HG02973 (cell line): ENCODE measurements at regions not wholly inside any gene's neighbourhood (a gene's known extent, or its start where the extent isn't known, plus 50 kb on each side); places are given as distances from the start of the nearest gene placed in this dataset.

Experiments used
- ATAC-seq: cut with Tn5 transposase; IDR thresholded peaks from one replicate; pipeline ENCODE4 v1.9.1; 2021; ENCODE audit warnings: moderate library complexity; ENCODE audit not compliant: unreplicated experiment

- ATAC-seq = no peak
These were observed 405.2 kb downstream of the ZNF608 start for GRCh38 chr5:124341066-124341858.

GRCh38 chr5:124337996-124338395, 408.4 kb downstream of the ZNF608 start:
- ATAC-seq = no peak

- ATAC-seq = no peak
These were observed 413.0 kb downstream of the ZNF608 start for GRCh38 chr5:124333298-124333979.

GRCh38 chr5:124332273-124332672, 414.2 kb downstream of the ZNF608 start:
- no peak for ATAC-seq

- no peak for ATAC-seq
These were observed 415.7 kb downstream of the ZNF608 start for GRCh38 chr5:124330595-124331220.

DNA sequence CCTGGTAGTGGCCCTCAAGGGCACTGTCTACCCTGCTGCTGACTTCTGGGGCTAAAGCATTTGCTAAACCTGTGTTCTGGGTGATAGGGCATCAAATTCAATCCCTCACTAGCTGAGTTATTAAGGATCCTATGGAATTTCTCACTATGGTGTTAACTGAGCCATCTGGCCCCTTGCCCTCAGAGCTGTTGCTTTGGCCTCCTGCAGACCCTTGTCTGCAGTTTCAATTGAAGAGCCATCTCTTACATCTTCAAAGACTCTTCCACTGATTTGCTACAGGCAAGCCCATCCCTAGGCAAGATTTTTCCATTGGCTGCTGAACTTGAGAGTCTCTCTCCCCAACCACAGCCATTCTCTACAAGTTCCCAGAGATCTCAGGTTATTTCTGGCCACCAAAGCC, 418.2 kb downstream of the ZNF608 start:
- no peak for ATAC-seq

DNA sequence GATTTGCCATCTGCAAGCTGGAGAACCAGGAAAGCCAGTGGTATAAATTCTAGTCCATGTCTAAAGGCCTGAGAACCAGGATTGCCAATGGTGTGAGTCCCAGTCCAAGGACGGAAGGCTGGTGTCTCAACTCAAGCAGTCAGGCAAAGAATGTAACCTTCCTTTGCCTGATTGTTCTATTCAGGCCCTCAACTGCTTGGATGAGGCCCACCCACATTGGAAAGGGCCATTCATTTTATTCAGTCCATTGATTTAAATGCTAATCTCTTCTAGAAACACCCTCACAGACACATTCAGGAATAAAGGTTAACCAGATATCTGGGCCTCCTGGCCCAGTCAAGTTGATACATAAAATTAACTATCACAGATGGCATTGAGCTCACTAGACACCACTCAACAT, 427.8 kb downstream of the ZNF608 start:
- ATAC-seq = no peak

GRCh38 chr5:124317451-124317850, 429.0 kb downstream of the ZNF608 start:
- no peak for ATAC-seq

- no peak for ATAC-seq
These were observed 430.6 kb downstream of the ZNF608 start for GRCh38 chr5:124315741-124316415.

DNA sequence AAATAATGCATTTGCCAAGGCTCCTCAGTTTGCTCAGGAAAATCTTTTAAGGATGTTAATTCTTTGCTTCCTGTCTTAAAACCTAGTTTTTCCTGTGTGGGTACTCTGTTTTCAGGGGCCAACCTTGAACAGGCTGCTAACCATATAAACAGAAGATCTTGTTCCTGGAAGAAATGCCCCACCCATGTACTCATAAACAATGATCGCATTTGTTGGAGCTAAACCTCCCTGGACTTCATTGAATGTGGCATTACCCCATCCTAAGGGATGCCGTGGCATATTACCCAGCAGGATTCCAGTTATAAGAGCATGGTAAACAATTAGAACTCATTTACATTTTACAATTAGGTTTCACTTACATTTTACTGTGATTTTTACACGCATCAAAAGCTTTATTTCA, 436.0 kb downstream of the ZNF608 start:
- ATAC-seq = no peak

DNA sequence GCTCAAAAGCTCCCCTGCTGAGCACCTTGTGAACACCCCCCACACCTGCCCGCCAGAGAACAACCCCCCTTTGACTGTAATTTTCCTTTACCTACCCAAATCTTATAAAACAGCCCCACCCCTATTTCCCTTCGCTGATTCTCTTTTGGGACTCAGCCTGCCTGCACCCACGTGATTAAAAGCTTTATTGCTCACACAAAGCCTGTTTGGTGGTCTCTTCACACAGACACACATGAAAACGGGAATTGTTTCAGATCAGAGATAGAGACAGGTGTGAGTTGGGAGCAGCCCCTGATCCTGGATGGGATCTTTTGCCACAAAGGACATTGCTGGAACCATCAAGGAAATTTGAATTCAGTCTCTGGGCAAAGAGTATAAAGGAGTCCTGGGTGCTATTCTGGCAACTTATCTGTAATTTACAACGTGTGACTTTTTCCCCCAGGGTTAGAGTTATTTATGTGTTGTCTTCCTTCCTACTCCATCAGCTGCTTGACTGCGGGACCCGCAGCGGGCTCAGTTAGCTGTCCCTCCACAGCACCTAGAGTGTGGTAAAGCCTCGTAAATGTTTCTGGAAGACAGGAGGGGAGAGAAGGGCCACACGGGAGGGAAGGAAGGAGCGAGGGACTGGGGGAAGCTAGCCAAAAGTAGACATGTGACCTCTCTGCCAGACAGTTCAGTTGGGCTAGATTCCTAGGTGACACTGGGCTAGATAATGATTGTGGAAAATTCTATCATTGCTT, 437.0 kb downstream of the ZNF608 start:
- no peak for ATAC-seq

DNA sequence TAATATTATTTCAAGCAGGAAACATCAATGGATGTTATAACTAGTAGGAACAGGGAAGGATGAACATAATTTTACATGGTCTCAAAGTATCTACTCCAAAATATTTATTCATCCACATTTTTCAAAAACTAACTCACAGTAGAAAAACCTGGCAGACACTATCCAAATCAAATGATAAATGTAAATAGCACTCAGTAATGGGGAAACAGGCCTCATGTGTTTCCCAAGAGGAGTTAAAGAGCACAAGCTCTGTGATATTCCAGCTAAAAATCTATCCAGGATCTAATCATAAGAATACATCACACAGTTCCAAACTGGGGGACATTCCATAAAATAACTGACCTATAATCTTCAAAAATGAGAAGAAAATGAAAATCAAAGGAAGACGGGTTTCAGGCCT, 443.1 kb downstream of the ZNF608 start:
- no peak for ATAC-seq

DNA sequence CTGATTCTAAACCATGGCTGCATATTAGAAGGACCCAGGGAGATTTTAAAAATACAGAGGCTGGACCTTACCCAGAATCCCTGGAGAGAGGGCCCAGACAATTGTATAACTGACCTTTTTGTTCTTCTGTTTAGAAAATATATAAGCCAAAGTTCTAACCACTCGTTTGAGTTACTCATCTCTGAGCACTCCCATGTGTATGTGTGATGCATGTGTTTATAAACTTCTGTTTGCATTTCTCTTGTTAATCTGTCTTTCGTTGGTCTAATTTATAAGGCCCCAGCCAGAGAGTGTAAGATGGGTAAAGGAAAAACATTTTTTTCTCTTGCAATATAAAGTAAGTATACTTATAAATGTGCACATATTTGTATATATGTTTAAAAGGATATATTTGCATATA, 443.9 kb downstream of the ZNF608 start:
- ATAC-seq = no peak

GRCh38 chr5:124301850-124302249, 444.6 kb downstream of the ZNF608 start:
- no peak for ATAC-seq

GRCh38 chr5:124300815-124301621, 445.4 kb downstream of the ZNF608 start:
- no peak for ATAC-seq

DNA sequence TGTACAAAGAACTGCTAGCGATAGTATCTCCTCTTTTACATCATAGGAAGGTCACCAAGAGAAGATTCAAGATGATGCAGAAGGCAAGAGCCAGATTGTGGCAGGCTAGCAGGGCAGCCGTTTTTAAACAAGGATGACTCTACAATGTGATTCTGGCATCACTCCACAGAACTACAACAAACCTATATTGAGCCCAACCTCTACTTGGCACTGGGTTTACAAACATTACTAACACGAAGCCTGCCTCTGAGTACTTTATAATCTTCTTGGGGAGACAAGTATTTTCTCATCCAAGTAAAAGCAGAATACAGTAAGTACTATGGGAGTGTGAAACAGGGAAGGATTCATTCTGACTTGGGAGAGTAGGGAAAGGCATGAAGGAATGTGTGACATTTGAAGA, 448.6 kb downstream of the ZNF608 start:
- no peak for ATAC-seq

- no peak for ATAC-seq
These were observed 454.1 kb downstream of the ZNF608 start for GRCh38 chr5:124292322-124292855.

DNA sequence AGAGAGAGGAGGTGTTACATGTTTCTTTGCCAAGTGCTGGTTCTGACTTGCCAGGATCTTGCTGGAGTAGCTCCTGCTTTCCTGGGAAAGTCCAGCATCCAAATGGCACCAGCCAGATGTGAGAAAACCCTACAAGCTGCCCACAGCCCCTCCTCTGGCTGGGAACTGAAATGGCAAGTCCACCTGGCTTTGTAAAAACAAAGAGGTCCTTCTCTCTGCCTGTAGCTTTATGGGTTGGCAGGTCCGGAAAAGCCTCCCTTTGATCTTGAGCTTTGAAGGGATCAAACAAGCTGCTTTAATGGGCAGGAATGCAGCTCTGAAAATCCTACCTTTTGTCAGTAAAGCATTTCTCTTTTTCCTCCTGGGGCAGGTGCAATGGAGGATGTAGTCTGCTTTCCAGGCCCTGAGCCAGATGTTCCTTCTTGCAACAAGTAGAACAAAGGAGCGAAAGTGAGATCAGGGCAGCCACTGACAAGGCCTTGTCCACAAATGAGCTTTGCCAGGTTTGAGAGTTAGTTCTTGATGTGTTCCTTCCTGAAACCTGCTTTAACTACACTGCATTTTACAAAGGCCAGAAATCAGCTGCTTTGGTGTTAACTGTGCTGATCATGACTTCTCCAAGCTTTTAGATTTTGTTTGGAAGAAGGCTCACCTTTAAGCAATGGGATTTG, 456.7 kb downstream of the ZNF608 start:
- ATAC-seq = no peak

DNA sequence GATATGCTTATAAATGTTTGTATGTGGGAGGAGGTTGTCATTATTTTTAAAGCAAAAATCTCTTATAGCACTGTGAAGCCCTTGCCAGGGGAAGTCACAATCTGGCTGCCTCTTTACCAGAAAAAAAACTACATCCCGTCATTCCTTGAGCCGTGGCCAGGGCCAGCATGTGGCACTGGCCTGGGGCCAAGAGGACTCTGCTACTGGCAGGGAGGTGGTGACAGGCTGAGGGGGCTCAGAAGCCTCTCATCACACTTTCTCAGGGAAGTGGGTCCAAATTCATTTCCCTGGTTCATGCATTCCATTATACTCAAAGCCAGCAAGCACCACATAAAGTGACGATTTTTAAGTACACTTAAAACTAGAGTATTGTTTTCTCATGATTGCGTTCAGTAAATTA, 457.3 kb downstream of the ZNF608 start:
- no peak for ATAC-seq
